ENCODE measurements at regions not wholly inside any gene's neighbourhood (a gene's known extent, or its start where the extent isn't known, plus 50 kb on each side); places are given as distances from the start of the nearest gene placed in this dataset.
"Not testable (repeated sequence)": the region's sequence is repeated elsewhere in the genome, so short reads cannot be mapped to it uniquely, and the experiment has no call there.

DNA sequence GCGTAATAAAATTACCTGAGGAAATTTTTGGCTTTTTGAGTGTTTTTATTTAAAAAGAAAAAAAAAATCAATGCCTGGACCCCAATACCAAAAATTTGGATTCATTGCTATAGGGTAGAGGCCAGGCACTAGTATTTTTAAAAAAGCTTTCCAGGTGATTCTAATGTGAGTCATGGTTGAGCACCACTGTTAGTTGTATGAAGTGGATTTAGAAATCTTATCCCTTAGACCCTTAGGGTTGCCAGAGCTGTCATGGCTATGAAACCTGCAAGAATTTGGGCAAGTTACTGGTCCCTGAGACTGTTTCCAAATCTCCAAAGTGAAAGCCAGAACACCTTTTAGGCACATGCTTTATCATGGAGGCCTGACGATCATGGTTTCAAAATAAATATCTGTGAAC lies 262.5 kb downstream of the AHR start:
- H3K36me3 ChIP-seq (ENCODE audit: insufficient read depth, low read length): no peaks in the 10 kb centered on the region
- H3K9me3 Mint-ChIP-seq: peaks cover 0 to 4% (median 0%) of the 10 kb centered on the region in 5 donors
- ChIA-PET POLR2A (no interaction called here), CTCF (no interaction called here)
- no peaks in the 10 kb centered on the region for H3K4me1 Mint-ChIP-seq
- no peak overlapping the region for H3K4me3 Mint-ChIP-seq
- DNase-seq: no peak
- no peaks in the 10 kb centered on the region for H3K27me3 ChIP-seq (ENCODE audit: insufficient read depth, low read length, poor library complexity, severe bottlenecking)
- H3K27me3 Mint-ChIP-seq: peaks cover 4 to 13% of the 10 kb centered on the region in 2 donors
- no peaks in the 10 kb centered on the region for H3K4me1 ChIP-seq (ENCODE audit: insufficient read depth, low read length)
- no peak overlapping the region for H3K27ac Mint-ChIP-seq
- H3K9me3 ChIP-seq (ENCODE audit: low read length): no peaks in the 10 kb centered on the region
- no peak overlapping the region for H3K27ac ChIP-seq (ENCODE audit: low read depth, low read length)
- H3K36me3 Mint-ChIP-seq: no peaks in the 10 kb centered on the region
- no peak overlapping the region for H3K4me3 ChIP-seq (ENCODE audit: low read length)

DNA sequence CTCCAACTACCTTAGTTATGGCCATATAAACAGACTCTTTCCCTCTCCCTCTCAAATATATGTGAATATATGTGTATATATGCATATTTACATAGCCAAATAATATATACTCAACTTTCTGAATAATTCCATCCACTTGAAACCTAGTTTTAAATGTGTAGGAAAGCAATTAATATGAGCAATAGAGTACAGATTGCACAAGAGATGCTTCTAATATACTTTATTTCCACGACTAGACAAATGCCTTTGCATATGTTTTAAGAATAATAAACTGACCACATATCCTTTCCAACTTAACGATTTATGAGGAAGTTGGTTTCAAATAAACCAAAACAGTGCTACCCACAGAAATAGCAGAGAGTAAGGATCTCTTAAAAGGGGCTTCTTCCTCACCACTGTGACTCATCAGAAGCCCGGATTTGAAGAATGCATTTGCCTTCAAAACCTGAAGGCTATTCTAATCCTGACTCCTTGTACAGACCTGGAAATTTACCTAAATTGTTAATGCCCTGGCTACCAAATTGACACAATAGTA lies 266.3 kb downstream of the AHR start:
- Mint-ChIP-seq H3K36me3 (no peaks in the 10 kb centered on the region), H3K4me1 (no peaks in the 10 kb centered on the region), H3K9me3 (peaks cover 0 to 9% (median 4%) of the 10 kb centered on the region in 5 donors), H3K27ac (no peak overlapping the region), H3K4me3 (no peak overlapping the region), H3K27me3 (peaks cover 4 to 16% of the 10 kb centered on the region in 2 donors)
- Histone ChIP-seq H3K9me3 (ENCODE audit: low read length) (no peaks in the 10 kb centered on the region), H3K27me3 (ENCODE audit: insufficient read depth, low read length, poor library complexity, severe bottlenecking) (no peaks in the 10 kb centered on the region), H3K36me3 (ENCODE audit: insufficient read depth, low read length) (no peaks in the 10 kb centered on the region), H3K27ac (ENCODE audit: low read depth, low read length) (no peak overlapping the region), H3K4me1 (ENCODE audit: insufficient read depth, low read length) (no peaks in the 10 kb centered on the region), H3K4me3 (ENCODE audit: low read length) (no peak overlapping the region)
- DNase-seq: no peak
- CTCF ChIA-PET: no interaction called here
- POLR2A ChIA-PET: no interaction called here

DNA sequence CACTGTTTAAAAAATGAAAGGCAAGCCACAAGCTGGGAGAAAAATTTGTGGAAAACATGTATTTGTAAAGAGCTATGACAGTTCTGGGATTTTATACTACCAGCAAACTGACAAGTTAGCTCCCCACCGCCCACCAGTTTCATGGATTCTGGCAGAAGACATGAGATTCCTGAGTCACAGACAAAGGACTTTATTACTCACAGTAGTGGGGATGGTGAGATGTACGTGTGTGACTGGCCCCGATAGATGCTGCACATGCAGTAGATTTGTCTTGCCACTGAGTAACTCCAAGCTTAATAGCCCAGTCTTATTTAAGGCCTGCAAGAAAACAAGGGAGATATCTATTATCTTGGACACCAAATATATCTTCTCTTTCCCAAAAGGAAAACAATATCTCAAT lies 281.7 kb downstream of the AHR start:
- Histone ChIP-seq H3K36me3 (ENCODE audit: insufficient read depth, low read length) (no peaks in the 10 kb centered on the region), H3K4me1 (ENCODE audit: insufficient read depth, low read length) (no peaks in the 10 kb centered on the region), H3K9me3 (ENCODE audit: low read length) (no peaks in the 10 kb centered on the region), H3K27me3 (ENCODE audit: insufficient read depth, low read length, poor library complexity, severe bottlenecking) (no peaks in the 10 kb centered on the region), H3K27ac (ENCODE audit: low read depth, low read length) (no peak overlapping the region), H3K4me3 (ENCODE audit: low read length) (no peak overlapping the region)
- no peak overlapping the region for H3K27ac Mint-ChIP-seq
- no peak overlapping the region for H3K4me3 Mint-ChIP-seq
- H3K9me3 Mint-ChIP-seq: peaks cover 7 to 18% (median 8%) of the 10 kb centered on the region in 5 donors
- H3K27me3 Mint-ChIP-seq: peaks cover 2 to 6% of the 10 kb centered on the region in 2 donors
- H3K4me1 Mint-ChIP-seq: no peaks in the 10 kb centered on the region
- no peak for DNase-seq
- POLR2A ChIA-PET: no interaction called here
- CTCF ChIA-PET: no interaction called here
- no peaks in the 10 kb centered on the region for H3K36me3 Mint-ChIP-seq

DNA sequence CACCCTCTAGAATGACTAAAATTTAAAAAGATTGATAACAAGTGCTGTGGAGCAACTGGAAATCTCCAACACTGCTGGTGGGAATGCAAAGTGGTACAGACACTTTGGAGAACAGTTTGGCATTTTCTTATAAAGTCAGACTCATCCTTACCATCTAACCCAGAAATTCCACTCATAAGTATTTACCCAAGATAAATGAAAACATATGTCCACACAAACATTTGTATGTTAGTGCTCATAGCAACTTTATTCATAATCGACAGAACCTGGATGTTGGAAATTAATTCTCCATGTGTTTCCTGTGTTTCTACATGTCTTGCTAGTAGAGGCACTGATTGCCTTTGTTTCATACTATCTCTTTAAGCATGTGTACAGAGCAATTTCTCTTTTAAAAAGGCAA lies 282.4 kb downstream of the AHR start:
- no peak overlapping the region for H3K4me3 Mint-ChIP-seq
- Histone ChIP-seq H3K36me3 (ENCODE audit: insufficient read depth, low read length) (no peaks in the 10 kb centered on the region), H3K4me1 (ENCODE audit: insufficient read depth, low read length) (no peaks in the 10 kb centered on the region), H3K27ac (ENCODE audit: low read depth, low read length) (no peak overlapping the region), H3K27me3 (ENCODE audit: insufficient read depth, low read length, poor library complexity, severe bottlenecking) (no peaks in the 10 kb centered on the region), H3K4me3 (ENCODE audit: low read length) (no peak overlapping the region), H3K9me3 (ENCODE audit: low read length) (no peaks in the 10 kb centered on the region)
- no peaks in the 10 kb centered on the region for H3K4me1 Mint-ChIP-seq
- DNase-seq: no peak
- H3K27ac Mint-ChIP-seq: no peak overlapping the region
- H3K27me3 Mint-ChIP-seq: peaks cover 6 to 7% of the 10 kb centered on the region in 2 donors
- H3K36me3 Mint-ChIP-seq: no peaks in the 10 kb centered on the region
- ChIA-PET CTCF (no interaction called here), POLR2A (no interaction called here)
- peaks cover 7 to 18% (median 8%) of the 10 kb centered on the region in 5 donors for H3K9me3 Mint-ChIP-seq

DNA sequence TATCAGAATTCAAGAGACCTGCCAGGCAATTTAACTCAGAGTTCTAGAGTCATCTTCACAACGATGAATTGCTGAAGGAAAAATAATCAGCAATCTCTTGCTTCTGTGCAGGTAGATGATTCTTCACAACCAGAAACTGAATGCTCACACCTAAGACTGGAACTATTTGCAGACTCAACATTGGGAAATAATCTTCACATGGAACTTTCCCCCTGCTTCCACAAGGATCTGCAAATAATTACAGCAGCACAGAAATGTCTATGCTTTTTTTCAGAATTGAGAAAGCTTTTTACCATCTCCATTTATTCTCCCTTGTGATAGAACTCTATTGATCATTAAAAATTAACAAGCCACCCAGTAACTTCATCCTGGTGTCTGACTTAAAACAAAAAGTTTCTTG lies 282.8 kb downstream of the AHR start:
- ChIA-PET CTCF (no interaction called here), POLR2A (no interaction called here)
- Mint-ChIP-seq H3K27ac (no peak overlapping the region), H3K4me3 (no peak overlapping the region), H3K36me3 (no peaks in the 10 kb centered on the region), H3K4me1 (no peaks in the 10 kb centered on the region), H3K9me3 (peaks cover 7 to 18% (median 8%) of the 10 kb centered on the region in 5 donors), H3K27me3 (peaks cover 6 to 9% of the 10 kb centered on the region in 2 donors)
- H3K27ac ChIP-seq (ENCODE audit: low read depth, low read length): no peak overlapping the region
- H3K4me1 ChIP-seq (ENCODE audit: insufficient read depth, low read length): no peaks in the 10 kb centered on the region
- H3K27me3 ChIP-seq (ENCODE audit: insufficient read depth, low read length, poor library complexity, severe bottlenecking): no peaks in the 10 kb centered on the region
- H3K36me3 ChIP-seq (ENCODE audit: insufficient read depth, low read length): no peaks in the 10 kb centered on the region
- no peaks in the 10 kb centered on the region for H3K9me3 ChIP-seq (ENCODE audit: low read length)
- DNase-seq: no peak
- H3K4me3 ChIP-seq (ENCODE audit: low read length): no peak overlapping the region

DNA sequence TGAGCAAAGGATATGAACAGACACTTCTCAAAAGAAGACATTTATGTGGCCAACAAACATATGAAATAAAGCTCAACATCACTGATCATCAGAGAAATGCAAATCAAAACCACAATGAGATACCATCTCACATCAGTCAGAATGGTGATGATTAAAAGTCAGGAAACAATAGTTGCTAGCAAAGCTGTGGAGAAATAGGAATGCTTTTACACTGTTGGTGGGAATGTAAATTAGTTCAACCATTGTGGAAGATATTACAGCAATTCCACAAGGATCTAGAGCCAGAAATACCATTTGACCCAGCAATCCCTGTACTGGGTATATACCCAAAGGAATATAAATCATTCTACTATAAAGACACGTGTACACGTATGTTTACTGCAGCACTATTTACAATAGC lies 284.2 kb downstream of the AHR start:
- H3K4me1 Mint-ChIP-seq; H3K9me3 ChIP-seq (ENCODE audit: low read length); DNase-seq; H3K27me3 Mint-ChIP-seq; H3K9me3 Mint-ChIP-seq; H3K27ac ChIP-seq (ENCODE audit: low read depth, low read length); H3K27me3 ChIP-seq (ENCODE audit: insufficient read depth, low read length, poor library complexity, severe bottlenecking); H3K4me1 ChIP-seq (ENCODE audit: insufficient read depth, low read length); H3K36me3 ChIP-seq (ENCODE audit: insufficient read depth, low read length); H3K4me3 ChIP-seq (ENCODE audit: low read length); H3K36me3 Mint-ChIP-seq; H3K27ac Mint-ChIP-seq; H3K4me3 Mint-ChIP-seq; CTCF ChIA-PET; POLR2A ChIA-PET: not testable (repeated sequence)

DNA sequence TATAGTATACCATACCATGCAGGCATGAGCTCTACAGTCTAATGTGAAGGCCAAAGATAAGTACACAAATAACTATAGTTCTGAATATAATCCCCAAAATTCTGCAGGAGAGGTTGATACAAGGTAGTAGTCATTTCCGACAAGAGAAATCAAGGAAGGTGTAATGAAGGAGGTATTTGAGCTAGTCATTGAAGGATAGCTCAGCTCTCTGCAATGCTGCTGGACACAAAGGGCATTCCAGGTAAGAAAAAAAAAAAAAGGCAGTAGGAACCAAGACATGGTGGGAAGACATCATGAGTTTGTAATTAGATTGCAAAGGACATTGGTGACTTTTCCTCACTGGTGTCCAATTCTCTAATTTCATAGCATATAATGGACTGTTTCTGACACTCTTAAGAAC lies 285.3 kb downstream of the AHR start:
- peaks cover 0 to 1% (median 0%) of the 10 kb centered on the region in 5 donors for H3K9me3 Mint-ChIP-seq
- H3K27ac ChIP-seq (ENCODE audit: low read depth, low read length): no peak overlapping the region
- no peaks in the 10 kb centered on the region for H3K9me3 ChIP-seq (ENCODE audit: low read length)
- H3K27me3 ChIP-seq (ENCODE audit: insufficient read depth, low read length, poor library complexity, severe bottlenecking): no peaks in the 10 kb centered on the region
- no peaks in the 10 kb centered on the region for H3K36me3 ChIP-seq (ENCODE audit: insufficient read depth, low read length)
- H3K4me1 ChIP-seq (ENCODE audit: insufficient read depth, low read length): no peaks in the 10 kb centered on the region
- H3K27ac Mint-ChIP-seq: no peak overlapping the region
- ChIA-PET POLR2A (no interaction called here), CTCF (no interaction called here)
- DNase-seq: no peak
- H3K36me3 Mint-ChIP-seq: no peaks in the 10 kb centered on the region
- H3K4me3 Mint-ChIP-seq: no peak overlapping the region
- no peaks in the 10 kb centered on the region for H3K4me1 Mint-ChIP-seq
- no peak overlapping the region for H3K4me3 ChIP-seq (ENCODE audit: low read length)
- peaks cover 7 to 9% of the 10 kb centered on the region in 2 donors for H3K27me3 Mint-ChIP-seq

DNA sequence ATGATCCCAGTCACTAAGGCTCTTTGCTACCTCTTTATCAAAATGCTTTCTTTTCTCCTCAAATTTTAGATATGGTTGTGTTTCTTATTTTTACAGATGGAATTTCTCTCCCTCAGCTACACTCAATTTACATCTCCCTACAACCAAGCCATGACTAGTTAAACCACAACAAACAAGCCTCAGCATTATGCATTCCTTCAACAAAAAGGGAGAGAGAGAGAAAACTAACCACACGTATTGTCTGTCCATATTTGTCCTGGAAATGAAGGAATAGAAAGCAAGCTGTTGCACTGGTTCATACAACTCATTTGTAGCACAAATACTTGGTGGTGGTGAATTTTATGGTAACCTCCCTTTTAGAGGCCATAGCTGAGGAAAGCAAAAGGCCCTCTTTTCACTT lies 286.4 kb downstream of the AHR start:
- ChIA-PET POLR2A (no interaction called here), CTCF (no interaction called here)
- DNase-seq: no peak
- Mint-ChIP-seq H3K9me3 (no peaks in the 10 kb centered on the region), H3K36me3 (no peaks in the 10 kb centered on the region), H3K4me3 (no peak overlapping the region), H3K27me3 (peaks cover 7 to 10% of the 10 kb centered on the region in 2 donors), H3K4me1 (no peaks in the 10 kb centered on the region), H3K27ac (no peak overlapping the region)
- H3K27me3 ChIP-seq (ENCODE audit: insufficient read depth, low read length, poor library complexity, severe bottlenecking): no peaks in the 10 kb centered on the region
- H3K4me3 ChIP-seq (ENCODE audit: low read length): no peak overlapping the region
- H3K36me3 ChIP-seq (ENCODE audit: insufficient read depth, low read length): no peaks in the 10 kb centered on the region
- no peak overlapping the region for H3K27ac ChIP-seq (ENCODE audit: low read depth, low read length)
- H3K4me1 ChIP-seq (ENCODE audit: insufficient read depth, low read length): no peaks in the 10 kb centered on the region
- H3K9me3 ChIP-seq (ENCODE audit: low read length): no peaks in the 10 kb centered on the region

DNA sequence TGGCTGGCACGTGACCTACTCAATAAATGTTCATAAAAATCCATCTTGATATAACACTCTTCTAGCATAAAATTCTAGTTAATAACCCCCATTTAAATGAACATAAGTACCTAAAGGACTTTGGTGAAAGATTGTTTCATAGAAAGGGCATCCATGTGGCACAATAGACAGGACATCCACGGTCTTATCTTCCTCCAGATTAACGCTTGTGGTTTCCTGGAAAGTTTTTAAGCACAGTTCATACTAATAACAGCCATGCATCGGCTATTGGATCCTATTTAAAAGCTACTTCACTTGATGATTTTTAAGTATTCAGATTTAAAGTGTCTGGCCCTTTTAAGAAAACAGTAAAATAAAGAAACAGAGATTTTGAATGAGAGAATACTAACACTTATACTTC lies 288.3 kb downstream of the AHR start:
- Mint-ChIP-seq H3K4me1 (no peaks in the 10 kb centered on the region), H3K9me3 (no peaks in the 10 kb centered on the region), H3K36me3 (no peaks in the 10 kb centered on the region), H3K4me3 (no peak overlapping the region), H3K27ac (no peak overlapping the region), H3K27me3 (peaks cover 7 to 10% of the 10 kb centered on the region in 2 donors)
- Histone ChIP-seq H3K27me3 (ENCODE audit: insufficient read depth, low read length, poor library complexity, severe bottlenecking) (no peaks in the 10 kb centered on the region), H3K9me3 (ENCODE audit: low read length) (no peaks in the 10 kb centered on the region), H3K4me1 (ENCODE audit: insufficient read depth, low read length) (no peaks in the 10 kb centered on the region), H3K27ac (ENCODE audit: low read depth, low read length) (no peak overlapping the region), H3K36me3 (ENCODE audit: insufficient read depth, low read length) (no peaks in the 10 kb centered on the region), H3K4me3 (ENCODE audit: low read length) (no peak overlapping the region)
- ChIA-PET POLR2A (no interaction called here), CTCF (no interaction called here)
- DNase-seq: no peak

All from CD8-positive, alpha-beta memory T cell (primary cell).